ENCODE measurements at regions not wholly inside any gene's neighbourhood (a gene's known extent, or its start where the extent isn't known, plus 50 kb on each side); places are given as distances from the start of the nearest gene placed in this dataset.

- no peaks in the 10 kb centered on the region for H4K20me1 ChIP-seq (ENCODE audit: low read depth, low read length)
- H3K36me3 ChIP-seq (ENCODE audit: low read length): no peaks in the 10 kb centered on the region
- no peaks in the 10 kb centered on the region for H3K27me3 ChIP-seq (ENCODE audit: low read length)
- H3K79me2 ChIP-seq (ENCODE audit: insufficient read depth, low read length): no peaks in the 10 kb centered on the region
- no peaks in the 10 kb centered on the region for H3F3A ChIP-seq (ENCODE audit: insufficient read depth)
- H3K9me2 ChIP-seq (replicated peaks; ENCODE audit: insufficient read depth, low read length): no peaks in the 10 kb centered on the region
- no peaks in the 10 kb centered on the region for H3K9me3 ChIP-seq (ENCODE audit: insufficient read depth, low read length)
- no peak overlapping the region for H3K9ac ChIP-seq (ENCODE audit: low read length)
- no peak overlapping the region for H2AFZ ChIP-seq (ENCODE audit: low read depth, low read length, severe bottlenecking)
- H3K27ac ChIP-seq (ENCODE audit: low read depth, low read length): no peak overlapping the region
- H3K4me3 ChIP-seq (ENCODE audit: insufficient read depth, low read length, poor library complexity, severe bottlenecking): no peak overlapping the region
- TF ChIP-seq CTCF (IDR thresholded peaks at IDR 0.05; ENCODE audit: insufficient read depth, low read length, poor library complexity, severe bottlenecking) (no peak), EZH2phosphoT487 (conservative IDR thresholded peaks at IDR 0.05; ENCODE audit: low read length) (no peak)
- H3K4me2 ChIP-seq (ENCODE audit: low read depth, low read length, poor library complexity, severe bottlenecking): no peak overlapping the region
Measured at GRCh38 chr12:113642216-113642615, 170.5 kb upstream of the LHX5 start.

- no peaks in the 10 kb centered on the region for H4K20me1 ChIP-seq (ENCODE audit: low read depth, low read length)
- no peak overlapping the region for H3K9ac ChIP-seq (ENCODE audit: low read length)
- no peaks in the 10 kb centered on the region for H3F3A ChIP-seq (ENCODE audit: insufficient read depth)
- H3K9me3 ChIP-seq (ENCODE audit: insufficient read depth, low read length): no peaks in the 10 kb centered on the region
- H2AFZ ChIP-seq (ENCODE audit: low read depth, low read length, severe bottlenecking): no peak overlapping the region
- TF ChIP-seq EZH2phosphoT487 (conservative IDR thresholded peaks at IDR 0.05; ENCODE audit: low read length) (no peak), CTCF (IDR thresholded peaks at IDR 0.05; ENCODE audit: insufficient read depth, low read length, poor library complexity, severe bottlenecking) (no peak)
- H3K79me2 ChIP-seq (ENCODE audit: insufficient read depth, low read length): no peaks in the 10 kb centered on the region
- no peaks in the 10 kb centered on the region for H3K36me3 ChIP-seq (ENCODE audit: low read length)
- no peaks in the 10 kb centered on the region for H3K27me3 ChIP-seq (ENCODE audit: low read length)
- no peak overlapping the region for H3K4me2 ChIP-seq (ENCODE audit: low read depth, low read length, poor library complexity, severe bottlenecking)
- H3K9me2 ChIP-seq (replicated peaks; ENCODE audit: insufficient read depth, low read length): no peaks in the 10 kb centered on the region
- H3K4me3 ChIP-seq (ENCODE audit: insufficient read depth, low read length, poor library complexity, severe bottlenecking): no peak overlapping the region
- no peak overlapping the region for H3K27ac ChIP-seq (ENCODE audit: low read depth, low read length)
Measured at GRCh38 chr12:113641426-113642030, 169.9 kb upstream of the LHX5 start.

DNA sequence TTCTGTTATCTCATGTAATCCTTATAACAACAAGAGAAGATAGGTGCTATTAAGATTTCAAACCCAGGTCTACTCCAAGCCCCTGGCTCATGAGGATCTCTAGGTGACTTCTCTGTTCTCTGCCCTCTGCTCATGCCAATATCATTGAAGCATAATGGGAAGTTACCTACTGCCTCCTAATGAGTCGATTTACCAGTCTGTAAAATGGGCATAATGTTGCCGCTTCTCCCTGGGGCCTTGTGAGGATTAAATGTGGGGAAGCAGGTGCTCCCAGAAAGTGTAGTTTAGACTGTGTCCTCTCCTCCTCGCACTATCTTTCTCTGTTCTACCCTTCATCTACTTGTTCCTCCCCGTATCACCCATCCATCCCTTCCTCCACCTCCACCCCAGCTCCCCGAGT is 169.2 kb upstream of the LHX5 start:
- no peak overlapping the region for H3K4me2 ChIP-seq (ENCODE audit: low read depth, low read length, poor library complexity, severe bottlenecking)
- H3K9me3 ChIP-seq (ENCODE audit: insufficient read depth, low read length): no peaks in the 10 kb centered on the region
- no peaks in the 10 kb centered on the region for H3F3A ChIP-seq (ENCODE audit: insufficient read depth)
- H3K4me3 ChIP-seq (ENCODE audit: insufficient read depth, low read length, poor library complexity, severe bottlenecking): no peak overlapping the region
- no peaks in the 10 kb centered on the region for H3K79me2 ChIP-seq (ENCODE audit: insufficient read depth, low read length)
- H3K9ac ChIP-seq (ENCODE audit: low read length): no peak overlapping the region
- no peaks in the 10 kb centered on the region for H3K36me3 ChIP-seq (ENCODE audit: low read length)
- no peak overlapping the region for H2AFZ ChIP-seq (ENCODE audit: low read depth, low read length, severe bottlenecking)
- no peak overlapping the region for H3K27ac ChIP-seq (ENCODE audit: low read depth, low read length)
- no peak for TF ChIP-seq CTCF (IDR thresholded peaks at IDR 0.05; ENCODE audit: insufficient read depth, low read length, poor library complexity, severe bottlenecking)
- H4K20me1 ChIP-seq (ENCODE audit: low read depth, low read length): no peaks in the 10 kb centered on the region
- no peaks in the 10 kb centered on the region for H3K27me3 ChIP-seq (ENCODE audit: low read length)
- no peaks in the 10 kb centered on the region for H3K9me2 ChIP-seq (replicated peaks; ENCODE audit: insufficient read depth, low read length)

Data from SU-DHL-6 (cell line).